Hematopoietic multipotent progenitor cell treated with erythropoietin and hydrocortisone succinate and interleukin-3 and kit ligand, for 15 days (in vitro differentiated cells): ENCODE measurements at regions not wholly inside any gene's neighbourhood (a gene's known extent, or its start where the extent isn't known, plus 50 kb on each side); places are given as distances from the start of the nearest gene placed in this dataset.

Experiments used
- DNase-seq: peaks from one replicate; pipeline ENCODE4 v3.0.0-alpha.2; 2015; ENCODE audit warnings: low spot score

DNA sequence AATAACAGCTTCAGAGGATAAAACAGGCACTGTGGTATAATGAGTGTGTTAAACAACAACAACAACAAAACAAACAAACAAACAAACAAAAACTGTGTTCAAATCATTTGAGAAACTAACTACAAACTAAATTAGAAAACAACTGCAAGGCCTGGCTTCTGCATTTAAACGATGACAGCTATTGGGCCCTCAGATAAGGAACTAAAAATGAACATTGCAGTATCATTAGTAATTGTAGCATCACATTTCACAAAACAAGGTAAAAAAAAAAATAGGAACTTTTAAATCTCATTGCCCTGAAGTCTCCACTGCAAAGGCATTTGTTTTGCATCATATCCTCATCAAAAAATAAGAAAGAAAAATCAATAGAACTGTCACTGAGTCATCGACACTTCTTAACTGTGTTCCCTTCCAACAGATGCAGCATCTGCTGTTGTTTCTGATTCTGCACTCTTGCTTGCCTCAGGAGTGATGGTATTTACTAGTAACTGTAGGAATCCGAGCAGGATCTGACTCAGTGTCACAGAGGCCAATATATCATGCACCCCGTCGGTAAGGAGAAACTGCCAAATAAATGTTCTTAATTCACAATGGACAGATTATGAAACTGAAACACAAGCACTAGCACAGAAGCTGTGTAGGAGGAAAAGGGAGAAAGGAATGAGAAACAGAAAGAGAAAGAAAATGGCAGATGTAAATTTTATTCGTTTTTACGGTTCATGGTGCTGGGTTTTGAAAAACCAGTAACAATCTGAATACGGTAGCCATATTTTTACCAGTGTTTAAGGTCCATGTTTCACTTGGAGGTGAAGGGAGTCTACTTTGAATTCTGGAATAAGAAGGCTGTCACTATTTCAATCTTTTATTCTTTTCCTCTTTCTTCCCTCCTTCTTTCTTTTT is 365.7 kb upstream of the EPHA7 start:
- DNase-seq, result no peak

GRCh38 chr6:93779086-93779841 is 359.9 kb upstream of the EPHA7 start:
- no peak for DNase-seq

DNA sequence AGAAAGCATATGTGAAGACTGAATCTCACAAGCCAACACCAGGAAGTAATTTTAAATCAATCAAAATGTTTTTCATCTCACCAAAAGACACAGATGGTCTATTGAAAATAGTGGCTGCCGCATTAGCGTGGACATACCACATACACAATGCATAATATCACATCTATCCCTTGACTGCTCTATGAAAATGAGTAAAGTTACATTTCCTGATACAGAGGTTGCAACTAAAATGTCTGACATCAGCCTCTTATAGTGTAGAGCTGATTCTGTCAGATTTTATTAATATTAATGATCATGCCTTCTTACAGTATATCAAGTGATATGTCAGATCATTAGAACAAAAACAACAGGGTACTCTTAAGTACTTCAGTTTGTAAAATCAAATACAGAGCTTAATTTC is 339.8 kb upstream of the EPHA7 start:
- no peak for DNase-seq

DNA sequence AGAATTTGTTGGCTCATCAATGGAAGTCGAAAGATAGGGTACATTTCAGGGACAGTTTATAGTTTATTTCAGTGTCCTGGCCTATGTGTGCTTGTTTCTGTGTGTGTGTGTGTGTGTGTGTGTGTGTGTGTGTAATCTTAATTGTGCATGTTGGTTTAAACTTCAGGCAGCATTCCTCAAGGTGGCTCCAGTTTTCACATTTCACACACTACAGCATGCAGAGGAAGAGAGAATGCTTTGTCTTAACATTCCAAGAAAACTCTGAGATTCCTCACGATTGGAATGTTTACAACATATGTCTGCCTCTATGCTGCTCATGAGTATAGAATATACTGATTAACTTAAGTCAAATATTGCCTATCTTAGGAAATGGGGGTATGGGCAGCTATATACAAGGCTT is 332.6 kb upstream of the EPHA7 start:
- DNase-seq, result no peak

- no peak for DNase-seq
Measured at GRCh38 chr6:93749930-93750329, 330.6 kb upstream of the EPHA7 start.

DNA sequence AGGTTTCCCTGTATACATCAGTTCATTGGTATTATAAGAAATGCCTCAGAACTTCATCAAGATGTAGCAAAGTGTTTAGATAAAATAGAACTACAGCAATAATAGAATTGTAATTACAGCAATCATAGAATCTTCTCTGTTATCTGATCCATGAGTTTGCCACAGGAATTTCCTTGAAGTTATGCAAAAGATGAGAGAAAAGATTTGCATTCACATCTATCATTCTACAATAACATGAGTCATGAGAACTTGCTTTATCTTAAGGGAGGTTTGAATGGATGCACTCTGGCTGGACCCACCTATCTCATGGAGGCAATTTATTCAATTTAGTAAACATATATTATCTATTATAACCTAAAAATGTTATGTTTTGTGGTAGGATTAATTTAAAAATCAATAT is 329.8 kb upstream of the EPHA7 start:
- no peak for DNase-seq

DNA sequence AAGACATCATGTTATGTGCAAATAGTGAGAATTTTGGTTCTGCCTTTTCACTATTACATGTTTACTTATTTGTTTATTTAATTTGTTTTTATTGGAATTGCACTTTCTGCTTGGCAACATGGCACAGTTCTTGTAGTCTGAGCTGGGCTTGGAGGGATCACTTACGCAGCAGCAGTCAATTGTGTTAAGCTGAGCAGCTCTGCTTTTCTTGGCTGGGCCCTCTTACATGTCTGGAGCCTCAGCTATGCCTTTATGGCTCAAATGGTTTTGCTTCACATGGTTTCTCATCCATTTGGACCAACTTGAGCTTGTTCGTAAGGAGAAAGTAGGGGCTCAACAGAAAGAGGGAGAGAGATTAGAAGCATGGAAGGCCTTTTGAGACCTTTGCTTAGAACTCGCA is 327.5 kb upstream of the EPHA7 start:
- no peak for DNase-seq

DNA sequence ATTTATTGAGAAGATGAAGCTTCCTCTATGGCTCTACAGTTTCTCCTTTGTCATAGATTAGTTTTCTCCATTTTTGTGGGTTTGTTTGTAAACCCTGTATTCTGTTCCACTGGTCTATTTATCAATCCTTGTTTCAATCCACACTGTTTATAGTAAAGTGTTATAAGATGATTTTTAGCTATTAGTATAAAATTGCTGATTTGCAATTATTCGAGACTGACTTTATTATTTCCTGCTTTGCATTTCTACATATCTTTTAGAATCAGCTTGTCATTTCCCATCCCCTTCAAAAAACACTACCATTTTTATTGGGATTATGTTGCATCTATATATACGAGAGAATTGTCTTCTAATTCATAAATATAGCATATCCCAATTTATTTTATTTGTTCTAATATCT is 325.9 kb upstream of the EPHA7 start:
- no peak for DNase-seq

GRCh38 chr6:93735099-93735498 is 315.7 kb upstream of the EPHA7 start:
- no peak for DNase-seq

GRCh38 chr6:93731306-93731705 is 311.9 kb upstream of the EPHA7 start:
- no peak for DNase-seq

DNA sequence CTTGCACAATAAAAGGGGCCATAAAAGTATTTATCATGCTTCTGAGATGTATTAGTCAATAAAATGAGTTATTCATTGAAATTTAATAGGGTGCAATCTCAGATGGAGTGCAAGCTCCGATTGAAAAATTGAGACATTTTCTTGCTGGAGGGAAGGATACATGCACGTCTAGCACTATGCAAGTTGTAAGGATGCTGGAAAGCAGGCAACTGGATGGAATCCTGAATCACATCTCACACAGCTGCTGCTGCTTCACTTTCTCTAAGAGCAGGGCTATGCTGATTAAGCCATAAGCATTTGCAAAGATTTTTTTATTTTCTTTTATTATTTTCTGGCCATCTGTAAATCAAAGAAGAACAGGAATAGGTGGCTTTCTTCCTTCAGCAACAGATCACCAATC is 308.8 kb upstream of the EPHA7 start:
- no peak for DNase-seq

DNA sequence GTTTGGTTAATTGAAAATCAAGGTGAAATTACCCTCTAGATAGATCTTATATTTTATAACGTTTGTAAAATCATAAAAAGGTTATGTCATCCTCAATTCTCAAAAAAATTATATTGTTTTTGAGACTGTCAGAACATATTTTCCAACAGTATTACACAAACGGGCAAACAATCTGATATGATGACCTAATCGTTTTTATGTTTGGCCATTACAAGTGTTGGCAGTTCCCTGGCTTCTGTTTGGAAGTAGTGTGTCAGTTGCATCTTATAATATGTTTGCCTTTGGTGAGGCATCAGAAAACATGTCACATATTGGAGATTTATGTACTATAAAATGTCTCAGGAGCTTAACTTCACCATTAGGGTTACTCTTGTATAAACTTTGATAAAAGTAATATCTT is 308.1 kb upstream of the EPHA7 start:
- DNase-seq, result no peak

DNA sequence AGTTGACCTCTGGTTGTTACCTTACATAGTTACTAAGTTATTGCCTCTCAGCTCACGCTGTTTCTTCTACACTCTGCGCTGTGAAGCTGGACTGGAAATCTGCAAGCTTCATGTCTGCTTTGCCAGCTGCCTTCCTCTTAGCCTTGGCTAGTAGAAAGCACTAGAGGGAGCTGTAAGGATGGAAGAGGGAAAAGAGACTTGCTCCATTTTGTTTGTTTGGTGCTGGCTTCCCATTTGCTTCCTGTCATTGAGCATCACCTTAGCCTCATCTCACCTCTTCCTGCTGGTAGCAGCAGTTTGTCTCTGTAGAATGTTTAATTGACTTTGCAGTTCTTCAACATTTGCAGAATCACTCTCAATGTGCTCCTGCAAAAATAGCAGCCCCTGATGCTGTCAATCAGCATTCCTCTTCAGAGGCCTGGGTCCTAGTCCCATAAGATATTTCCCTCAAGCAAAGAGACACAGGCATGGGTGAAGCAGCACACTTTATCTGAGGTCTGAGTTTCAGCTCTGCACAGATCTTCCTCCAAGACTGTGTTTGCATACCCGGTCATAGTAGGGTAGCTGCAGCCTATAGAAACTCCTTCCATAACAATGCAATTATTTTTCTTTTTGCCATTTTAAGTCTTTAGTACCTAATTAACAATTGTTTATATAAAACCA is 302.2 kb upstream of the EPHA7 start:
- no peak for DNase-seq

DNA sequence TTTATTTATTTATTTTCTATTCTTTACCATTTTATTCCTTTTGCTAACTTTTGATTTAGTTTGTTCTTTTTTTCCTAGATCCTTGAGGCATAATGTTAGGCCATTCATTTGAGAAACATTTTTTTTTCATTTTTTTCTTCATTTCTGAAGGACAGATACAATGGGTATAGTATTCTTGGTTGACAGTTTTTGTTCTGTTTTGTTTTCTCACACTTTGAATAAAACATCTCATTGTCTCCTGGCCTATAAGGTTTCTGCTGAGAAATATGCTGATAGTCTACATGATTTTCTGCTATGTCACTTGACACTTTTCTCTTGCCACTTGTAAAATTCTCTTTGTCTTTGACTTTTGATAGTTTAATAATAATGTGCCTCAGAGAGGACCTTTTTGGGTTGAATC is 294.6 kb upstream of the EPHA7 start:
- DNase-seq, result no peak

GRCh38 chr6:93703431-93703830 is 284.1 kb upstream of the EPHA7 start:
- DNase-seq, result no peak

GRCh38 chr6:93701526-93701925 is 282.2 kb upstream of the EPHA7 start:
- DNase-seq, result no peak

GRCh38 chr6:93685494-93685893 is 266.1 kb upstream of the EPHA7 start:
- DNase-seq, result no peak

GRCh38 chr6:93684339-93684738 is 265.0 kb upstream of the EPHA7 start:
- DNase-seq, result no peak

GRCh38 chr6:93679836-93680235 is 260.5 kb upstream of the EPHA7 start:
- DNase-seq, result no peak

- no peak for DNase-seq
Measured at GRCh38 chr6:93678841-93679454, 259.6 kb upstream of the EPHA7 start.

- no peak for DNase-seq
Measured at GRCh38 chr6:93677264-93677965, 258.1 kb upstream of the EPHA7 start.

- DNase-seq, result no peak
Measured at GRCh38 chr6:93676581-93676980, 257.2 kb upstream of the EPHA7 start.
